GM23248 (cell line): ENCODE measurements at regions not wholly inside any gene's neighbourhood (a gene's known extent, or its start where the extent isn't known, plus 50 kb on each side); places are given as distances from the start of the nearest gene placed in this dataset.
"Not testable (repeated sequence)": the region's sequence is repeated elsewhere in the genome, so short reads cannot be mapped to it uniquely, and the experiment has no call there.

Experiments
- DNase-seq: peaks from one replicate; pipeline ENCODE4 v3.0.0-alpha.2; 2015
- H2AFZ ChIP-seq: fragments of 200-600 bp; sonication (generic); 2 replicates; pipeline ENCODE4 v1.6.1; 2016; ENCODE audit warnings: antibody characterized with exemption
- H3F3A ChIP-seq: fragments of 200-600 bp; sonication (generic); 2 replicates; pipeline ENCODE4 v1.6.1; 2016; ENCODE audit warnings: mild to moderate bottlenecking, antibody characterized with exemption, mixed run types; ENCODE audit not compliant: insufficient read depth
- H3K27ac ChIP-seq: fragments of 200-600 bp; sonication (generic); 2 replicates; pipeline ENCODE4 v1.5.1; 2016; ENCODE audit warnings: mild to moderate bottlenecking
- H3K27me3 ChIP-seq: fragments of 200-600 bp; sonication (generic); replicated peaks from 2 replicates; pipeline ENCODE4 v1.6.1; 2016; ENCODE audit warnings: mild to moderate bottlenecking; ENCODE audit not compliant: insufficient read depth
- H3K36me3 ChIP-seq: fragments of 200-600 bp; sonication (generic); 2 replicates; pipeline ENCODE4 v1.6.1; 2016; ENCODE audit warnings: low read depth, mild to moderate bottlenecking
- H3K4me1 ChIP-seq: fragments of 200-600 bp; sonication (generic); 2 replicates; pipeline ENCODE4 v1.6.1; 2016; ENCODE audit warnings: mild to moderate bottlenecking; ENCODE audit not compliant: insufficient read depth
- H3K4me2 ChIP-seq: fragments of 200-600 bp; sonication (generic); one replicate; pipeline ENCODE4 v1.6.1; 2016; ENCODE audit warnings: mild to moderate bottlenecking; ENCODE audit not compliant: unreplicated experiment
- H3K4me3 ChIP-seq: fragments of 200-600 bp; sonication (generic); 2 replicates; pipeline ENCODE4 v1.5.1; 2016; ENCODE audit warnings: mild to moderate bottlenecking
- H3K79me2 ChIP-seq: fragments of 200-600 bp; sonication (generic); 2 replicates; pipeline ENCODE4 v1.6.1; 2016; ENCODE audit warnings: mild to moderate bottlenecking; ENCODE audit not compliant: insufficient read depth
- H3K9ac ChIP-seq: fragments of 200-600 bp; sonication (generic); 2 replicates; pipeline ENCODE4 v1.6.1; 2016; ENCODE audit warnings: mild to moderate bottlenecking
- H3K9me2 ChIP-seq: fragments of 200-600 bp; sonication (generic); 2 replicates; pipeline ENCODE4 v1.6.1; 2016; ENCODE audit warnings: mixed run types, mild to moderate bottlenecking, moderate library complexity; ENCODE audit not compliant: insufficient read depth
- H3K9me3 ChIP-seq: fragments of 200-600 bp; sonication (generic); one replicate; pipeline ENCODE4 v1.6.1; 2017; ENCODE audit warnings: low read depth
- H4K20me1 ChIP-seq: fragments of 200-600 bp; sonication (generic); 2 replicates; pipeline ENCODE4 v1.6.0; 2016; ENCODE audit not compliant: insufficient read depth
- EZH2 ChIP-seq: fragments of 200-600 bp; sonication (generic); IDR thresholded peaks from 2 replicates; pipeline ENCODE4 v1.6.1; 2018; ENCODE audit warnings: antibody characterized with exemption, mild to moderate bottlenecking; ENCODE audit not compliant: insufficient read depth, poor library complexity, severe bottlenecking
- EZH2phosphoT487 ChIP-seq: fragments of 200-600 bp; sonication (generic); IDR thresholded peaks from 2 replicates; pipeline ENCODE4 v1.6.1; 2018; ENCODE audit warnings: antibody characterized with exemption, moderate library complexity, mild to moderate bottlenecking, low read depth; ENCODE audit not compliant: insufficient read depth
- WGBS, 2 experiments: methylation state at CpG; one replicate each; pipeline ENCODE4 v1.1.6; 2015 to 2017; ENCODE audit warnings: low lambda C conversion rate in 2 of 2, low coverage in 1 of 2; ENCODE audit errors: missing lambda C conversion rate in 2 of 2; 5-methylcytosine and 5-hydroxymethylcytosine counted together
- in situ Hi-C: fragments of 300-500 bp; cut with MboI; formaldehyde crosslinking; loops from 2 replicates; pipeline ENCODE4 v1.15.0; 2020

GRCh38 chr15:19974998-19975397 is 566.6 kb downstream of the GOLGA6L6 start:
- no peak overlapping the region for H3K27ac ChIP-seq
- no peaks in the 10 kb centered on the region for H3K4me1 ChIP-seq
- no peak for TF ChIP-seq EZH2phosphoT487
- no peak for TF ChIP-seq EZH2
- no peaks in the 10 kb centered on the region for H3K9me2 ChIP-seq
- no peak for DNase-seq
- H3K4me3 ChIP-seq = no peak overlapping the region
- H3K36me3 ChIP-seq = no peaks in the 10 kb centered on the region
- H2AFZ ChIP-seq = no peak overlapping the region
- in situ Hi-C loops = no loop called here
- H3K27me3 ChIP-seq = no peaks in the 10 kb centered on the region
- H3K9me3 ChIP-seq = no peaks in the 10 kb centered on the region
- H3K9ac ChIP-seq = no peak overlapping the region
- no peaks in the 10 kb centered on the region for H4K20me1 ChIP-seq
- 33 to 54% methylated on average over 2 of the region's 2 CpGs for WGBS, 2 experiments
- H3F3A ChIP-seq = no peaks in the 10 kb centered on the region
- no peak overlapping the region for H3K4me2 ChIP-seq
- H3K79me2 ChIP-seq = no peaks in the 10 kb centered on the region

DNA sequence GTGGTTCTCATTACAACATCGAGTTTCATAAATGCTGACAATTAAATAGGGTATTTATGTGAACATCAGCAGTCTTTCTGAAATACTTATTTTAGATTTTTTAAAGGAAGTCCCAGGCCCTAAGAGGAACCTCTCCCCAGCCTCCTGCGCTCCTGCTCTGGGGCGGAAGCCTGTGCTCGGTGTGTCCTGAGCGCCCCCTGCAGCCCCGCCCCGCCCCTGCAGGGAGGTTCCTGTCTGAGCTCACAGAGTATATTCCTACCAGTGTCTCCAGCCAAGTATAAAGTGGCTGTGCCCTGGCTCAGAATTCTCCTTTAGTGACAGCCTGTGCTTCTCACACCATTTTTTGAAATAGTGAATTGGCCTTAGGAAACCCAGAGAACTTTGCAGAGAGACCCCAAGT is 567.9 kb downstream of the GOLGA6L6 start:
- 1 to 3% methylated on average over 6 to 7 of the region's 7 CpGs for WGBS, 2 experiments
- Histone ChIP-seq H3K4me1 (no peaks in the 10 kb centered on the region), H3K4me3 (no peak overlapping the region), H2AFZ (no peak overlapping the region), H3K4me2 (no peak overlapping the region), H3F3A (no peaks in the 10 kb centered on the region), H3K36me3 (no peaks in the 10 kb centered on the region), H4K20me1 (no peaks in the 10 kb centered on the region), H3K27me3 (no peaks in the 10 kb centered on the region), H3K27ac (no peak overlapping the region), H3K9ac (no peak overlapping the region), H3K9me3 (no peaks in the 10 kb centered on the region), H3K79me2 (no peaks in the 10 kb centered on the region), H3K9me2 (no peaks in the 10 kb centered on the region)
- no peak for DNase-seq
- in situ Hi-C loops = no loop called here
- TF ChIP-seq EZH2 = no peak
- no peak for TF ChIP-seq EZH2phosphoT487

- H3K79me2 ChIP-seq, H3K36me3 ChIP-seq, H2AFZ ChIP-seq, H3K4me2 ChIP-seq, H3K4me1 ChIP-seq, H3K27me3 ChIP-seq, H3K4me3 ChIP-seq, DNase-seq, H3K27ac ChIP-seq, H3K9me2 ChIP-seq, H3K9ac ChIP-seq, H3K9me3 ChIP-seq, in situ Hi-C loops, H3F3A ChIP-seq, H4K20me1 ChIP-seq: not testable (repeated sequence)
- 28 to 33% methylated on average over 4 of the region's 4 CpGs for WGBS, 2 experiments
These were observed 569.0 kb downstream of the GOLGA6L6 start for GRCh38 chr15:19972582-19972981.

DNA sequence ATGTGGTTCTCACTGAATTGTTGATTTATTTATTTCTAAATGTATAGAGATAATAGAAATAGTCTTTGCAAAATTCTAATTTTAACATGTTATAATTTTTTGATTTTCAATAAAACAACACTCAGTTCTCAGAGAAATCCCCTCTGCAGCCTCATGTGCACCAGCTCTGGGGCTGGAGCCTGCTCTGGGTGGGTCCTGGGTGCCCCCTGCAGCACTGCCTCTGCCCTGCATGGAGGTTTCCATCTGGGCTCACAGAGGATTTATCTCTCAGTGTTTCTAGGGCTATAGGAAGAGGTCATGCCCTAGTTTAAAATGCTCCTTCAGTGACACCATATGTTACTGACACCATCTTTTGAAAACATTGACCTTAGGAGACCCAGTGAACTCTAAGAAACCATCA is 576.0 kb downstream of the GOLGA6L6 start:
- H3K27me3 ChIP-seq, H3K4me1 ChIP-seq, H2AFZ ChIP-seq, H4K20me1 ChIP-seq, H3F3A ChIP-seq, H3K27ac ChIP-seq, DNase-seq, H3K36me3 ChIP-seq, in situ Hi-C loops, H3K9ac ChIP-seq, H3K79me2 ChIP-seq, H3K4me2 ChIP-seq, H3K9me2 ChIP-seq, H3K4me3 ChIP-seq, H3K9me3 ChIP-seq: not testable (repeated sequence)

DNA sequence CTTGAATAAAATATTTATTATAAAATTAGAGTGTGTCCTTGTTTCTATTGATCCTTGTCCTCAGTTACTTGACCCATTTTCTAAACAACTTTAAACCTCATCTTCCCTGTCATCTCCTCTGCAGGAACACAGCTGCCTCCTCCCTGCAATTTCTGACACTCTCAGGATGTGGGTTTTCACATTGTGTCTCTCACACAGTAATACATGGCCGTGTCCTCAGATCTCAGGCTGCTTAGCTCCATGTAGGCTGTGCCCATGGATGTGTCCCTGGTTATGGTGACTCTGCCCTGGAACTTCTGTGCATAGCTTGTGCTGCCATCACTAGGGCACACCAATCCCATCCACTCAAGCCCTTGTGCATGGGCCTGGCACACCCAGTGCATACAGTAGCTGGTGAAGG is 577.1 kb downstream of the GOLGA6L6 start:
- H2AFZ ChIP-seq, H3K4me1 ChIP-seq: not testable (repeated sequence)

More for the DNA sequence above, 577.1 kb downstream of the GOLGA6L6 start:
- H4K20me1 ChIP-seq, in situ Hi-C loops, H3F3A ChIP-seq, H3K79me2 ChIP-seq, H3K27me3 ChIP-seq, H3K9me2 ChIP-seq, DNase-seq, H3K4me2 ChIP-seq, H3K9me3 ChIP-seq, H3K4me3 ChIP-seq, H3K36me3 ChIP-seq, H3K27ac ChIP-seq, H3K9ac ChIP-seq: not testable (repeated sequence)
- WGBS, 2 experiments = 3% methylated on average over 1 of the region's 1 CpG
